ENCODE measurements at regions not wholly inside any gene's neighbourhood (a gene's known extent, or its start where the extent isn't known, plus 50 kb on each side); places are given as distances from the start of the nearest gene placed in this dataset.

GRCh38 chr7:91814189-91814588 lies 66.3 kb downstream of the MTERF1 start:
- intact Hi-C loops (cut with DNase I; ENCODE audit: low total_unique reads) (no loop called here), in situ Hi-C loops (cut with MboI; ENCODE audit: low sequenced_read_pairs in 4 of 4) (no loop called here)
- no peaks in the 10 kb centered on the region for H3K27me3 ChIP-seq
- no peak overlapping the region for H3K27ac ChIP-seq
- H3K36me3 ChIP-seq, result no peaks in the 10 kb centered on the region
- H3K4me3 ChIP-seq, result no peak overlapping the region
- DNase-seq (no peak), ATAC-seq (no peak)
- no peaks in the 10 kb centered on the region for H3K4me1 ChIP-seq
- peaks cover 0 to 2% (median 0%) of the 10 kb centered on the region in 3 donors for H3K9me3 ChIP-seq
- no peak for TF ChIP-seq POLR2A (IDR thresholded peaks at IDR 0.05)
- no peak for TF ChIP-seq CTCF (IDR thresholded peaks at IDR 0.05 in 4 of 5, conservative IDR thresholded peaks at IDR 0.05 in 1 of 5)
